ENCODE measurements at regions not wholly inside any gene's neighbourhood (a gene's known extent, or its start where the extent isn't known, plus 50 kb on each side); places are given as distances from the start of the nearest gene placed in this dataset.

GRCh38 chr1:209268479-209268878 is 315.0 kb upstream of the CAMK1G start:
- DNase-seq (ENCODE audit: low read depth), result no peak

- no peak for DNase-seq (ENCODE audit: low read depth)
These were observed 307.2 kb upstream of the CAMK1G start for GRCh38 chr1:209276321-209276720.

- DNase-seq (ENCODE audit: low read depth), result no peak
These were observed 305.9 kb upstream of the CAMK1G start for GRCh38 chr1:209277662-209278061.

- no peak for DNase-seq (ENCODE audit: low read depth)
These were observed 291.8 kb upstream of the CAMK1G start for GRCh38 chr1:209291715-209292114.

- no peak for DNase-seq (ENCODE audit: low read depth)
These were observed 280.5 kb upstream of the CAMK1G start for GRCh38 chr1:209302779-209303568.

GRCh38 chr1:209304166-209304565 is 279.3 kb upstream of the CAMK1G start:
- no peak for DNase-seq (ENCODE audit: low read depth)

GRCh38 chr1:209305221-209305954 is 278.1 kb upstream of the CAMK1G start:
- no peak for DNase-seq (ENCODE audit: low read depth)

GRCh38 chr1:209307846-209308245 is 275.7 kb upstream of the CAMK1G start:
- no peak for DNase-seq (ENCODE audit: low read depth)

GRCh38 chr1:209309198-209309597 is 274.3 kb upstream of the CAMK1G start:
- no peak for DNase-seq (ENCODE audit: low read depth)

GRCh38 chr1:209311770-209312169 is 271.7 kb upstream of the CAMK1G start:
- no peak for DNase-seq (ENCODE audit: low read depth)

GRCh38 chr1:209316929-209317328 is 266.6 kb upstream of the CAMK1G start:
- DNase-seq (ENCODE audit: low read depth), result no peak

GRCh38 chr1:209318181-209319056 is 265.1 kb upstream of the CAMK1G start:
- no peak for DNase-seq (ENCODE audit: low read depth)

- no peak for DNase-seq (ENCODE audit: low read depth)
These were observed 264.5 kb upstream of the CAMK1G start for GRCh38 chr1:209319057-209319432.

GRCh38 chr1:209319549-209319948 is 264.0 kb upstream of the CAMK1G start:
- DNase-seq (ENCODE audit: low read depth), result no peak

- DNase-seq (ENCODE audit: low read depth), result no peak
These were observed 259.8 kb upstream of the CAMK1G start for GRCh38 chr1:209323743-209324142.

GRCh38 chr1:209324901-209325871 is 258.3 kb upstream of the CAMK1G start:
- DNase-seq (ENCODE audit: low read depth), result no peak

GRCh38 chr1:209326076-209326475 is 257.4 kb upstream of the CAMK1G start:
- no peak for DNase-seq (ENCODE audit: low read depth)

GRCh38 chr1:209326831-209327230 is 256.7 kb upstream of the CAMK1G start:
- DNase-seq (ENCODE audit: low read depth), result no peak

GRCh38 chr1:209328196-209328595 is 255.3 kb upstream of the CAMK1G start:
- no peak for DNase-seq (ENCODE audit: low read depth)

- DNase-seq (ENCODE audit: low read depth), result no peak
These were observed 248.3 kb upstream of the CAMK1G start for GRCh38 chr1:209335178-209335577.

GRCh38 chr1:209341146-209341545 is 242.4 kb upstream of the CAMK1G start:
- no peak for DNase-seq (ENCODE audit: low read depth)
